ENCODE measurements at regions not wholly inside any gene's neighbourhood (a gene's known extent, or its start where the extent isn't known, plus 50 kb on each side); places are given as distances from the start of the nearest gene placed in this dataset.

- Histone ChIP-seq H3K9me3 (no peaks in the 10 kb centered on the region), H3K4me1 (no peaks in the 10 kb centered on the region), H3K4me3 (no peak overlapping the region), H3K27ac (no peak overlapping the region), H3K27me3 (no peaks in the 10 kb centered on the region), H3K36me3 (no peaks in the 10 kb centered on the region)
- ATAC-seq (ENCODE audit: low FRiP score in 2 of 2) (no peak), DNase-seq (no peak)
- no peak for TF ChIP-seq POLR2AphosphoS5 (IDR thresholded peaks at IDR 0.05)
- no peak for TF ChIP-seq CTCF (IDR thresholded peaks at IDR 0.05)
- TF ChIP-seq EP300 (IDR thresholded peaks at IDR 0.05), result no peak
- no peak for TF ChIP-seq POLR2A (IDR thresholded peaks at IDR 0.05)
Measured at GRCh38 chr16:61382435-61382834, 653.8 kb downstream of the CDH8 start.

DNA sequence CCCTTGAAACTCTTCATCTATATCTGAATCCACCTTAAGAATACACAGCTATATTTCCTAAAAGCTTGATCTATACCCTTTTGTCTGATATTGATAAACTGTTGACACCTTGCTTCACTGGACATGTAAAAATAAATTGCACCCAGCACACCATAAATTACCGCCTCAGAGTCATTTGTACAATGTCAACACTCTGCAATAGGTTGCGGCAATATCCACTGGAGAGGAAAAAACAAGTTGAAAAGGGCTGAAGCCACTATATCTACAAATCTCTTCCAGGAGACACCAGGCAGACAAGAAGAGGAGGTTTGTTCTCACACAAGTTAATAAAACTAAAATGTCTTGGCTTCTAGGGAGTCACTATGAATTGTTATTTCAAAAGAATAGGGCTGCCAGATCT is 656.9 kb downstream of the CDH8 start:
- Histone ChIP-seq H3K4me3 (no peak overlapping the region), H3K27ac (no peak overlapping the region), H3K36me3 (no peaks in the 10 kb centered on the region), H3K9me3 (no peaks in the 10 kb centered on the region), H3K27me3 (no peaks in the 10 kb centered on the region), H3K4me1 (no peaks in the 10 kb centered on the region)
- no peak for TF ChIP-seq CTCF (IDR thresholded peaks at IDR 0.05)
- TF ChIP-seq POLR2A (IDR thresholded peaks at IDR 0.05), result no peak
- no peak for TF ChIP-seq EP300 (IDR thresholded peaks at IDR 0.05)
- no peak for TF ChIP-seq POLR2AphosphoS5 (IDR thresholded peaks at IDR 0.05)
- ATAC-seq (ENCODE audit: low FRiP score in 2 of 2) (no peak), DNase-seq (no peak)
- WGBS, 2 donors, result 85 to 93% methylated on average over 2 of the region's 2 CpGs

GRCh38 chr16:61374071-61374470 is 662.2 kb downstream of the CDH8 start:
- Histone ChIP-seq H3K9me3 (no peaks in the 10 kb centered on the region), H3K27me3 (no peaks in the 10 kb centered on the region), H3K27ac (no peak overlapping the region), H3K4me3 (no peak overlapping the region), H3K4me1 (no peaks in the 10 kb centered on the region), H3K36me3 (no peaks in the 10 kb centered on the region)
- TF ChIP-seq CTCF (IDR thresholded peaks at IDR 0.05) (no peak), EP300 (IDR thresholded peaks at IDR 0.05) (no peak), POLR2A (IDR thresholded peaks at IDR 0.05) (no peak), POLR2AphosphoS5 (IDR thresholded peaks at IDR 0.05) (no peak)
- DNase-seq (no peak), ATAC-seq (ENCODE audit: low FRiP score in 2 of 2) (no peak)

DNA sequence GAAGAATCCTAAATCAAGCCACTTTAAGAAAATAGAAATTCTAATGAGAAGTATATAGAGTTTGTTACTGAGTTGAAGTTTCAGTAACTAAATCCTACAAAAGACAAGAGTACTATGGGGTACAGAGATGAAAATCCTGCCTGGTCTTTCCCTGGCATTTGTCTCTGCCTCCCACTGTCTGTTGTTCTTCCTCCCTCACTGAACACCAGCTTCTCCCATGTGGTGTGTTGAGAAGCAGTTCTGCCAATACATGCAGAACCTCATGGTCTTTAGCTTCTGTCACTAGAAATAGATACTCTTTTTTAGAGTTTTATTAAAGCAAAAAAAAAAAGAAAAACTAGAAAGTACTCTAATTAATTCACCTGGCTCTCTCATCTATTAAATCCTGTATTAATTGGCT is 664.4 kb downstream of the CDH8 start:
- Histone ChIP-seq H3K4me3 (no peak overlapping the region), H3K27me3 (no peaks in the 10 kb centered on the region), H3K4me1 (no peaks in the 10 kb centered on the region), H3K27ac (no peak overlapping the region), H3K36me3 (no peaks in the 10 kb centered on the region), H3K9me3 (no peaks in the 10 kb centered on the region)
- TF ChIP-seq CTCF (IDR thresholded peaks at IDR 0.05), result no peak
- TF ChIP-seq POLR2AphosphoS5 (IDR thresholded peaks at IDR 0.05), result no peak
- no peak for TF ChIP-seq EP300 (IDR thresholded peaks at IDR 0.05)
- no peak for TF ChIP-seq POLR2A (IDR thresholded peaks at IDR 0.05)
- ATAC-seq (ENCODE audit: low FRiP score in 2 of 2) (no peak), DNase-seq (no peak)

- no peak overlapping the region for H3K4me3 ChIP-seq
- no peaks in the 10 kb centered on the region for H3K4me1 ChIP-seq
- WGBS, 2 donors, result 87 to 95% methylated on average over 2 of the region's 2 CpGs
- ATAC-seq (ENCODE audit: low FRiP score in 2 of 2), result no peak
- TF ChIP-seq EP300 (IDR thresholded peaks at IDR 0.05) (no peak), CTCF (IDR thresholded peaks at IDR 0.05) (no peak), POLR2AphosphoS5 (IDR thresholded peaks at IDR 0.05) (no peak), POLR2A (IDR thresholded peaks at IDR 0.05) (no peak)
- no peaks in the 10 kb centered on the region for H3K36me3 ChIP-seq
- H3K27me3 ChIP-seq, result no peaks in the 10 kb centered on the region
- no peak overlapping the region for H3K27ac ChIP-seq
- DNase-seq, result no peak
- no peaks in the 10 kb centered on the region for H3K9me3 ChIP-seq
Measured at GRCh38 chr16:61371388-61371787, 664.9 kb downstream of the CDH8 start.

Data from upper lobe of left lung (tissue), 6 donors.